HK-2 (cell line): ENCODE measurements at regions not wholly inside any gene's neighbourhood (a gene's known extent, or its start where the extent isn't known, plus 50 kb on each side); places are given as distances from the start of the nearest gene placed in this dataset.

Source experiments
- DNase-seq: peaks from one replicate; pipeline ENCODE4 v3.0.0-alpha.2; 2018; ENCODE audit not compliant: unreplicated experiment

DNA sequence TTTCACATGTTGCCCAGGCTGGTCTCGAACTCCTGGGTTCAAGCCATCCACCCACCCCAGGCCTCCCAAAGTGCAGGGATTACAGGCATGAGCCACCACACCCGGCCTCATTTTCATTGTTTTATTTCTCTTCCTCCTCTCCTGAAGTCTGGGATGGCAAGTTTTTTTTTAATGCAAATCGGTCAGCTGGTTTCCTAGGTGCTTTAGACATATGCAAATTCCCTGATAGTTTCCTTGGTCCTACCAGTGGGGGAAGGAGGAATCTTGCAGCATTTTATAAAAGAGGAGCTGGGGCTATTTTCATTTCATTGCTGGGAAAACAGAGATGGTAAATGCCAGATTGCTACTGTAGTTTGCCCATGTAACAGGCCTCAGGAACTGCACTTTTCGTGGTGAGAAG is 179.4 kb downstream of the ACTL7B start:
- no peak for DNase-seq

DNA sequence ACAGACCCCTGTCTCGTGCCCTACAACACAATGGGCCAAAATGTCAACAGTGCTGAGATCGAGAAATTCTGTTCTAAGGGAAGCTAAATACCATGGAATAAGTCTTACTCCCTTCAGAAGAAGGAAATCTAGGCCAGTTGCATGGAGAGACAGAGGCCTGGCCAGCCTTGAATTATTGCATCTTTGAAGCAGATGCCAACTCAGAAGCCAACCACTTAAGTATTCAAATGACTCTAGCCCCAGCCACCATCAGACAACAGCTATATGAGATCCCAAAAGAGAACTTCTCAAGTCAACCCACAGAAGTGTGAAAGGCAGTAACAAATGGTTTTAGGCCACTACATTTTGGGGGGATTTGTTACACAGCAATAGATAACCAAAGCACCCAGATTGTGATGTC is 180.1 kb downstream of the ACTL7B start:
- DNase-seq, result no peak

DNA sequence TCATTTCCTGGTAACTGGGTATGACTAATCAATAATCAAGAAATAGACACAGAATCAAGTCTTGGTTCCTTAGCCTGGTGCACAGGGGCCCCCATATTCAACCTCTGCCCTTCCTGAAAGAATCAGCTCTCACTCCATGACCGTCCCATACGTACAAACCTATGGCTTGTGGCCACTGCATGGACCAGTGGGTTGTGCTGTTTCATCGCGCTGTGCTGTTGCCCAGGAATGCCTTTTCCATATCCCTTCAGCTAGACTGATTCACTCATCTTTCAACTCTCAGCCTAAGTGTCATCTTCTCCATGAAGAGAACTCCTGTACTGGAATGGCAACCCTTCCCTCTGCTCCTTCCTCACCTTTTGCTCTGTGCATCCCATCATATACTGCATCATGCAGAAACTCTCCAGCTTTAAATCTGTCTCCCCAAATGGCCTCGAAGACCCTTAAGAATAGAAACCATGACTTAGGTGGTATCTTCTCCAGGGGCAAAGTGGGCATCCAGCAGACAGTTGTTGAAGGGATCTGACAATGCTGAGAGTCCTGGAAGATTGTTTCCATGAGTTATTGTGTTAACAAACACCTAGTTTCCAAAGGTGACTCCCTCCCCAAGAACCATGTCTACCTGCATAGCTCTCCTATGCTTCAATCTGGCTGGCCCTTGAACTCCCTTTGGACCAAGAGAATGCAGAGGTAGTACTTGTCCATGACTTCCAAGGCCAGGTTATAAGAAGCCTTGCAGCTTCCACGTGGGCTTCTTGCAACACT is 180.8 kb downstream of the ACTL7B start:
- no peak for DNase-seq

DNA sequence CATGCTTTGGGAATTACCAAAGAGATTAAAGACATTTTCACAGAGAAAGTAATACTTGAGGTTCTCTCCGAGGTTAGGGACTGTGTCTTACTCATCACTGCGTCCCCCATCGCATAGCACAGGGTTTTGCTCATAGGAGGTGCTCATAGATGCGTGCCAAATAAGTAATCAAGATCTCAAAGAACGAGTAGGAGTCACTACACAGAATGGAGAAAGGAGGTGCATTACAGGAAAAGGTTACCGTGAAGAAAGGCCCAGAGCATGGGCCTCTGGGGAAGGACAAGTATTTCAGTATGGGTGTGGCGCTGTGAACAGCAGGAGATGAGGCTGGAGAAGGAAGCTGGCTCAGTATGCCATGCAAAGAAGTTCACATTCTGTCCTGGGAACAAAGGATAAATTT is 182.4 kb downstream of the ACTL7B start:
- no peak for DNase-seq

DNA sequence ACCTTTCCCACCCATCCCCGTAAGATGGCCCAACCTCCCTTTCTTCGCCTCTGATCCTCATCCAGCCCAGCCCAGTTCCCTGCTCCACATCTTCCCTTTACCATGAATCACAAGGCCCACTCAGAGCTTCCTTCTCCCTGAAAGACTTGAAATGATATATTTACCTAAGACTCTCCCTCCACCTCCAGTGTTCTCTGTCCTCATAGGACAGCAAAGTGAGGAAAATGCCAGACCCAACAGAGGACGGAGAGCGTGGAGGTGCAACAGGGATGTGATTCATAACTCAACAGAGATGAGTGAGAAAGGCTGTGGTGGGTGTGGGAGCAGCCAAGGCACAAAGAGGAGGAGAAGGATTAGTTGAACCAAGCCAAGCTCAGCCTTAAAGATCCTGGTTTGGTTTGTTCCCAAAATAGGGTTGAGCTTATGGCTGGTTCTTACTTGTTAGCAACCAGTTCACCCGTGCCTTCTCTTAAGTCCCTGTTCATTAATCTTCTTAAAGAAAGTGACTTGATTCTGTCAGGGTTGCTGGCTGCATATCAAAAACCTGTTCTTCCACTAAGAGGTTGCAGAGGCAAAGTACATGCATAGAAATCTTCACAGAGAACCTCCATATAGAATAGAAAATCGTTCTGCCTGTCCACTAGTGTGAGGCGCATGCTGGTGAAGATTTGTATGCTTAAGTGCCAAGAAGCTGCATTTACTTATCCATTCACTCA is 183.2 kb downstream of the ACTL7B start:
- DNase-seq, result no peak

DNA sequence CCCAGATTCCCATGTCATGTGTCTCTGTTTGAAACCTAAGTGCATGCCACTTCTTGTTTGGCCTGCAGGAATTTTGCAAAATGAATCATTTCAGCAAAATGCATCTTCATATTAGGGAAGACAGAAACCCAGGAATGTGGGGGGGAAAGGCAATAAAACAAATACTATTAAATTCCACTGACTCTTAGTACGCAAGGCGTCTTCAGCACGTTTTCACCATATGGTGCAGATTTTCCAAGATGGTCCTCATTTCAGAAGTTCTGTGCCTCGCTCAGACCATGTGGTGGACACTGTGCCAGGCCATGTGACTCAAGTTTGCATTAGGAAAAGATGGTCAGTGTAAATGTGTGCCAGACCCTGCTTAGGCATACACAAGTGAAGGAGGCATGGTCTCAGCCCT is 184.0 kb downstream of the ACTL7B start:
- no peak for DNase-seq

DNA sequence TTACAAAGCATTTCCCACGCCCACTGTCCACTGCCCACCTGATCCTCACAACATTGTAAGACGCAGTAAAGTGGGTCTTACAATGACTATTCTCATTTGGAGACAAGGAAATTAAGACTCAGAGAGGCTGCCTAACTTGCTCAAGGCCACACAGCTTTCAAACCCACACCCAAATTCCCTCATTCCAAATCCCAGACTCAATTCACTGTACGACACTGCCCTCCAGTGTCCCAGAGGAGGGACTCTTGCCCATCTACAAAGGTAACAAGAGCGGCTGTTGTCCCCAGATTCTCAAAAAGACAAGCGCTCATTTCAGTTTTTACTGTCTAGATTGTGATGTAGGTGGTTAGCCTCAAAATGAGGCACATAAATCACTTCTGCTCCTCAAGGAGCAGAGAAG is 184.6 kb downstream of the ACTL7B start:
- no peak for DNase-seq

DNA sequence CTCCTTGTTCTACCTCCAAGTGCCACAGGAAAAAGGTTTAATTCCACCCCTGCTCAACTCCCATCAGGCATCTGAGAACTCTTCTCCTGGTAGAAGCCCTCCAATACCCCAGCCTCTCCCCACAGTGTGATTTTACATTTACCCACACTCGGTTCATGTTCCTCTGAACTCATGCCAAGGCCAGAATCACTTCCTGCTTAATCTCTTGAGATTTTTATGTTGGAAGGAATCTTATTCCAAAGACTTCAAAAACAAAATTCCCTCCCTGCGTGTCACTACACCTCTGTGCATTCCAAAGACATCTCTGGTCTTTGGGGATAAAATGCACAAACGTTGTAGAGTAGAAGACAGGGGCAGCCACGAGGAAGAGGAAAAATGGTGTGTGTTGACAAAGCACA is 186.8 kb downstream of the ACTL7B start:
- DNase-seq, result no peak

DNA sequence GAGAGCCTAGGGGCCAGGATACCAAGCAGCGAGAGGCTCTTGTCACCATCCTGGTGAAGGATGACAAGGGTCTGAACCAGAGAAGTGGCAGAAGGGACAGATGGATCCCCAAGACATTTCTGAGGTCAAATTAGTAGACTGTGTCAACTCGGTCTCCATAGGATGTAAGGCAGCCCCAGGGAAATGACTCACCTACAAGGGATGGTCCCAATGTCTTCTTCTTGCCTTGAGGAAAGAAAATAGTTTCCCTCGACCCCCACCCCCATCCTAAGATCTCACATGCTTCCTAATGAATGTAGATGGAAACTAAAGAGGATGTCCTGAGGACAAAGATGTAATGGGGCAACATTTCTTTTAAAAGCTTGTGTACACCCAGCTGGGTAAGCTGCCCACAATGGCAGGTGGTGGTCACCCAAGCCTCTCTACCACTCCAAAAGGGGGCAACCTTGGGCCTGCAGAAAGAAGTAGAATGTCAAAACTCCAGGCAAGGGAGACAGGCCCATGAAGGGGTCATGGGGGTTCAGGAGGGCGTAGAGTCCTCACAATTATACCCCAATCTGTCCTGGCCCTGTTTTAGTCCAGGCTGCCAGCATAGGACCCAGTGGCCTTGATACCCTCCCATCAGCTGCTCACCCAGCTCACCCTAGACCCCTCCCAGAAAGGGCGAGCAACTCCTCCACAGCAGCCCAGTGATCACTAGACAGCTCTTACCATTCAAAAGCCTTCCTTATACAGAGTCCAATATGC is 187.4 kb downstream of the ACTL7B start:
- DNase-seq, result no peak

DNA sequence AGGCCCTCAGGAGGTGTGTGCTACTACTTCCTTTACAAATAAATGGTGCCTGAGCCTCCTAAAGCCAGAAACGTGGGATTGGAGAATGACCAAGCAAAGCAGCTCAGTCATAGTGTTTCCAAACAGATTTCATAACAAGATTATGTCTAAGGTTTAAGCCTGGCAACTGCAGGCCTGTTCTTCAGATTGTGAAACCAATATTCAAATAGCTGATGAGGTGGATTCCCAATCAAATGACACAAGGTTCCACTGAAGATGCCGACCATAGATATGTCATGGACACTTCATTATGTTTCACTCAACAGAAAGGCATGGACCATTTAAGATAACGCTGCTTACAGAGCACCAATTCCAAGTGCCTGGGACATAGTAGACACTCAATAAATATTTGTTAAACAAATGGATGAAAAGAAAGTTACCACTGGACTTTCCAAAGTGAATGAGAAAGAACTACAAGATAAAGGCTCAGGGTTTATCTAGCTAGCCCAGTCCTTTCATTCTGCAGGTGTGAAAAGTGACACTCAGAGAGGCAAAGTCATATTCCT is 189.5 kb downstream of the ACTL7B start:
- no peak for DNase-seq

DNA sequence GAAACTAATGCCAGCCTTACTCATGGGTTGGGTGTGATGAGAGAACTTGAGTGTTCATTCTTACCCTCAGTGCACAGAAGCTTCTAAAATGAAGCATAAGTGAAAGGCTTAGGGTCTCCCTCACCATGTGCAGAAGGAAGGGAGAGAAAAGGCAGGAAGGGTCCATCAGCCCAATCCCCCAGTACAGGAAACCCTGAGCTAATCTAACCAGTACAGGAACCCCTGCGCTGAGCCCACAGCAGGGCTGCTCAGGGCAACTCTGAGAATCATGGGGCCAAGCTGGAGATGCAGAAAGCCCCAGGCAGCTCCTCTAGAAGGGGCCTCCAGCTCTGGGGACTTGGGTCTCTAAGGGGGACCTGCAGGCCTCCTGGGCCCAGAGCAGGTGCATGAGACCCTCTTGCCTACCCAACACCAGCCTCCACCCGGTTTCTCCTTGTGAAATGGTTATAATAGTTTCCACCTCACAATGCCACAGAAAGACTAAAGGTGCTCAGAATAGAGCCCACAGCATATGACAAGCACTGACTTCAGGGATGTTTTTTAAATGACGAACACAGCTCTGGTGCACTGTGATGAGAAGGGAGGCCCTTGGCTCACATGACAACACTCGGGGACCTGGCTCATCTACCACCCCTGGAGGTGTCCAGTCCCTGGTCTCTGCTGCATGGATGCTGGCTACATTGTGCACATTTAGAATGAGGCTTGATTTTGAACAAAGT is 190.1 kb downstream of the ACTL7B start:
- no peak for DNase-seq

DNA sequence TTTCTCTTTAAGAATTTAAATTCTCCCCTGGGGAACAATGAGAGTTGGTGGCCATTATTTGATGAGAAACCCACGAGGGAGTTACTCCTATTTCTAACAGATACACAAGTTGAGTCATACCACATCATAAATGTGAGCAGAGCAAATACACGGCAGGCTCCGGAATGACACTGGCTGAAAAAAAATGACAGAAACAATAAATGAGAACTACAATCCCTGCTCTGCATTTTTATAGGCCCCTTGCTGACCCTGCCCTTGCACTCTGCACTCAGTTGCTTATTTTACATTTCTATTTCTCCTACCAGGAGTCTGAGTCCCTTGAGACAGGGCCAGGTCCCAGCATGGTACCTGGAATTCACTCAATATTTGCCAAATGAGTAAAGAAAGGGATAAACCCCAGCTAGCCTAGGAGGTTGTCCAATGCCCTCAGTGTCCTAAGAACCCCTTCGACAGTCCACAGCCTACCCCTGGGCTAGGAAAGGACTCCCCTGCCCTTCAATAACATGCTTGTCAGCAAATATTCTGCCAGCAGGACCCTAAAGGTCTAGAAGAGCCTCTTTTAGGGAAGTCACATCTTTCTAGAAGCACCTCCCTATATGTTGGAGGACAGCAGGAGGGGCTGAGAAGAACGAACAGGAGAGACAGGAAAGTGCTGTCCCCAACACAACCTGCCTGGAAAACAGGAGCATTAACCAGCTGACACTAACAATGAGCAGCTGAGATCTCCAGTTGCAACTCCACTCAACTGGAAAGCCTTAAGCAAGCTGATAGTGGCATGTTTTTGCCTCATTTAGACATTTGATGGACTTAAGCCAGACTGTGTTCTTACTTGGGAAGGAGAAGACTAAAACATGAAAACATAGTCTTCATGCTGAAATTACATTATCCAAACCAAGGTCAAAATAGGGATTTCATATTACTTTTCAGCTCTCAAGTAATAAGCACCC is 191.2 kb downstream of the ACTL7B start:
- DNase-seq, result no peak

DNA sequence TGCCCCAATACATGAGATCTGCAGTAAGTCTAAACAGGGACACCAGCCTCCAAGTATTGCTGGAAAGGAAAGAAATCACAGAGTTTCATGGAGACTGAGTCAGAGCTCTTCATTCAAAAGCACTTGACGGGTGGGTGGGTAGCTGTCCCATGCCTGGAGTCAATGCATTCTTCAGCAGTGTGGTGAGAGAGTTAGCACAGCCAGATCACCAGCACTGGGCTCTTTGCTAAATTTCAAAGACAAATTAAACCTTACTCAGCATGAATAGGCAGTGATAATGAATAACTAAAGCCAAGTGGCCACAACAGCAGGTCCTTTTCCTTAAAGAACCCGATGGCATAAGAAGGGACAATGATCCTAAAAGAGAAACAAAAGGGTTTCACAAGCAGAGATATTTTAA is 192.4 kb downstream of the ACTL7B start:
- no peak for DNase-seq

DNA sequence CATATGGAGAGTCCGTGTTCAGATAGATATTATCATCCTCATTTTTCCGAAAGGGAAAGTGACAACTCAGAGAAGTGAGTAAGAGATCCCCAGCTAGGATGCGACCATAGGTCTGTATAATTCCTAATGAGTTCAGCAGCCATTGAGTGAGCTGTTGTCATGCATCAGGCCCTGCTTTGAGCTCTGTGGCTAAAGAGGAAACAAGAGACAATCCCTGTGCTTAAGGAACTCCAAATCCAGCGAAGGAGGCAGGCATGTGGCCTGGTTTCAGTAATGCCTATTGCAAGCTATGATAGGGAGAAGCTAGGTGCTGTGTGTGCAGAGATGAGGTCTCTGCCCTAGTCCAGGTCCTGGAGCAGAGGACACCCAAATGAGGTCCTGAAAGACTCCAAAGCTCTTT is 192.8 kb downstream of the ACTL7B start:
- no peak for DNase-seq

DNA sequence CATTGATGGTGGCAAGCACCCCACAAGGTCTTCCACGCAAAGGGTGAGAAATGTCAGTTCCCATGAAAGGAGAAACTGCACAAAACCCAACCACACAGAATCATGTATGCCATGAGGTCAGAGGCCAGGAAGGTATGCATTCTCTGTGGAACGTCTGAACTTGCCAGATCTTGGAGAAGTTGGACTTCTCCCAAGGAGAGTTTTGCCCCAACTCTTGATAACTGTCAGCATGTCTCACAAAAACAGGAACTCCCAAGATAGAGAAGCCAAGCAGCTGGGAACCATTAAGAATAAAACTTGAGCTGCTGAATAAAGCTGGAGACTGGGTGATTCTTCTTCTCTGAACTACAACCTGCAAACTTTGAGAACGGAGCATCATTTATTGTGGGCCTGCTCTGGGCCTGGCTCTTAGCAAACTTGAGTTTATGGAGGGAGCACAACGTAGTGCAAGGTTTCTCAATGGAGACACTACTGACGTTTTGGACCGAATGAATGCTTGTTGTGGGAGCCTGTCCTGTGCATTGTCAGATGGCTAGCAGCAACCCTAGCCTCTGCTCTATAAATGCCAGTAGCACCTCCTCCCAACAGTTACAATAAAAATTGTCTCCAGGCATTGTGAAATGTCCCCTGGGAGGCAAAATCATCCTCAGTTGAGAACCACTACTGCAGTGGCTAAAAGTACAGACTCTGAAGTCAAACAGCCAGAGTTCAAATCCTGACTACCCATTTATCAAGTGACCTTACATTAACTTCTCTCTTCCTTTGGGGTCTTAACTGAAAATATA is 193.5 kb downstream of the ACTL7B start:
- no peak for DNase-seq

DNA sequence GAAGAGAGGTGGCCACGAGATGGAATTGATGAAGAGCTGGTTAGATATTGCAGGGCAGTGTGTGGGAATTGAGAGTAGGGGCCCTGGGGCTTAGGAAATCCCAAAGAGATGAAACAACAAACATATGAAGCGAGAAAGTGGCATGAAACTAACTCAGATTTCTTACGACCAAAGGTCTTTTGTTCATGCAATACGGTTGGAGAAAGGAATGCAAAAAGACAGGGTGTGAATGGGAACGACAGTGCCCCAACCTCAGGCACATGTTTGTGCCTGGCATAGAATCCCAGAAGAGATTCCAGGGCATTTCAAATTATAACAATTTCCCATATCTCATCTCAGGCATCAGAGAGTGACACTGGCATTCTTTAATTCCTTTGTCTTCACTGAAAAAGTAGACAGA is 199.2 kb downstream of the ACTL7B start:
- no peak for DNase-seq

DNA sequence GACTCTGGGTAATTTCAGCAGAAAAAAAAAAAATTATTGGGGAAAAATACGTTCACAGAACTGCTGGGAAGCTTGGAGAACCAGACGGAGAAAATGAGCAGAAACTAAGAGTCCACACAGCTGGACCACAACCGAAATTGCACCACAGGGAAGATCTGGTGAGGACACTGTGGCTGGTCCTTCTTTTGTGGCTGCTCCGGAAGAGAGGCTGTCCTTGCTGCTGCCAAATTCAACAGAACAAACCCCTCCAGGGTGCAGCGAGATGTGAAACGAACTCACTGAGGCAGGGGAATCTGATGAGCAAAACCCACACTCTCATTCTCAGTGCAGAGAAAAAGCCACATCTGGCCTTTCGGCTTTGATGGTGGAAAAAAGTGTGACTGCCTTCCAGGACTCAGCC is 200.0 kb downstream of the ACTL7B start:
- no peak for DNase-seq

DNA sequence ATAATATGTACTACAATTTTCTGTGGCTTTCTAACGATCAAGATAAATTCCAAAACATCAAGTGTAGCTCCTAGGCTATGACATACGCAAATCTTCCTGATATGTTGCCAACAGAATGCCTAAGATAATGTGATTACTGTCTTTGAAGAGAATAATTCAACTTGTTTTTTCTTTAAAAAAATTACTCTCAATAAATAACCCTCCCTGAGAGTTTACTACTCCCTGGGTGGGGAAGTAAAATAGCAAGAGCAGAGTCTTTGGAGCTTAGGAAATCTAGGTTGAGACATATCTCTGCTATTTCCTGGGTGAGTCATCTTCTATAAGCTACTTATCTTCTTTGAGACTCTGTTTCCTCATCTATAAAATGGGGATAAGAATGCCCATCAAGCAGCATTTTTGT is 201.2 kb downstream of the ACTL7B start:
- DNase-seq, result no peak

DNA sequence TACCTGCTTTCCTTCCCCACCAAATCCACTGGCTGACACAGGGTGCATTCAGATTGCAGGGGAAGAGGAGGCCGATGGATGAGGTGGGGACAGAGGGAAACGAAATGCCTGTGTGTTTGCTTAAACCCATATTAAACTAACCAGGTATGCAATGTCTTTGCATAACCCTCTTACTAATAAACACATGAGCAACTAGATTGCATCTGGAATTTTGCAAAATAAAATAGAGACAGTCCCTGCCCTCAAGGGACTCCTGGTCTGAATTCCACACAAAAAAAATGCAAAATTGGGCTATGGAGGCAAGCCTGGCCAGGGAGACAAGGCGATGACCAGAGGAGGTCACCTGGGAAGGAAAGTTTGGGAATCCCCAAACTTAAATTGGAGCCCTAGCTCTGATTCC is 202.9 kb downstream of the ACTL7B start:
- no peak for DNase-seq

DNA sequence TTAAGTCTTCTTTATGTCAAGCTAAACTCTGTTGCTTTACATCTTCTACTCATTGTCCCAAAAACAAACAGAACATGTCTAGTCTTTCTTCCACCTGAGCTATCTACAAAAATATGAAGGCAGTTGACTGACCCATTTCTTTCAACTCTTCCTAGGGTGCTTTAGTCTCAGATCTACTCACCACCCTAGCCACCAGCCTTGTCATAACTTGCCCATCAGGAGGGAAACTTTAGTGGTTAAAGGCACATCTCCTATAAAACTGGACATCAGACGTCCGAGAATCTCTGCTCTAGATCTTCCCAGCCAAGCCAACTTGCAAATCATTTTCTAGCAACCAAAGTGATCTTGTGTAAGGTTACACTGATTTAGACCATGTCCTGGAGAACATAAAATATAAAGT is 205.0 kb downstream of the ACTL7B start:
- DNase-seq, result no peak
